Small intestine (tissue), 7 donors: ENCODE measurements at regions not wholly inside any gene's neighbourhood (a gene's known extent, or its start where the extent isn't known, plus 50 kb on each side); places are given as distances from the start of the nearest gene placed in this dataset.
A peak's percentile ranks its signal among the peaks of the same experiment; 100 is the strongest.
"Not testable (repeated sequence)": the region's sequence is repeated elsewhere in the genome, so short reads cannot be mapped to it uniquely, and the experiment has no call there.

Source experiments
- DNase-seq, 2 donors: peaks; one replicate each; pipeline versions ENCODE4 v3.0.0 to v3.0.0-alpha.2; 2013
- FAIRE-seq: peaks from 2 replicates; lab custom pipeline; 2012; peaks lifted over from hg19 to GRCh38; lab: Jason Lieb, UNC
- H3K27ac ChIP-seq, 3 donors: one replicate each; pipeline ENCODE4 v1.5.1; 2013; ENCODE audit warnings: low read length in 2 of 3, mild to moderate bottlenecking in 2 of 3, control low read depth in 1 of 3, inconsistent platforms in 1 of 3, low read depth in 1 of 3, moderate library complexity in 1 of 3
- H3K27me3 ChIP-seq, 3 donors: one replicate each; pipeline ENCODE4 v1.6.1; 2013; ENCODE audit warnings: low read length in 3 of 3, inconsistent platforms in 1 of 3; ENCODE audit not compliant: control insufficient read depth in 3 of 3, insufficient read depth in 3 of 3
- H3K36me3 ChIP-seq, 3 donors: one replicate each; pipeline ENCODE4 v1.6.1; 2013; ENCODE audit warnings: low read length in 3 of 3, inconsistent platforms in 1 of 3, low read depth in 1 of 3, mild to moderate bottlenecking in 1 of 3, moderate library complexity in 1 of 3; ENCODE audit not compliant: control insufficient read depth in 3 of 3, insufficient read depth in 2 of 3
- H3K4me1 ChIP-seq, 3 donors: one replicate each; pipeline ENCODE4 v1.6.1; 2013; ENCODE audit warnings: low read length in 2 of 3, inconsistent platforms in 1 of 3, low read depth in 1 of 3, mild to moderate bottlenecking in 1 of 3, moderate library complexity in 1 of 3; ENCODE audit not compliant: control insufficient read depth in 3 of 3, insufficient read depth in 2 of 3
- H3K4me3 ChIP-seq, 3 donors: one replicate each; pipeline ENCODE4 v1.5.1; 2013; ENCODE audit warnings: low read length in 3 of 3, control low read depth in 1 of 3, inconsistent platforms in 1 of 3, low read depth in 1 of 3, mild to moderate bottlenecking in 1 of 3, moderate library complexity in 1 of 3
- H3K9me3 ChIP-seq, 2 donors: one replicate each; pipeline ENCODE4 v1.6.1; 2013; ENCODE audit warnings: low read depth in 1 of 2, low read length in 1 of 2; ENCODE audit not compliant: control insufficient read depth in 2 of 2, insufficient read depth in 1 of 2
- WGBS, 3 donors: extraction: QIAGEN DNeasy Blood & Tissue Kit; methylation state at CpG; one replicate each; pipeline ENCODE4 v1.1.7; 2013; 5-methylcytosine and 5-hydroxymethylcytosine counted together
- donor health status: healthy with polysubstance abuse.
- donor health status: control.
- donor health status: control.
- donor health status: Bipolar disorder and iron deficiency.
- donor health status: healthy.

DNA sequence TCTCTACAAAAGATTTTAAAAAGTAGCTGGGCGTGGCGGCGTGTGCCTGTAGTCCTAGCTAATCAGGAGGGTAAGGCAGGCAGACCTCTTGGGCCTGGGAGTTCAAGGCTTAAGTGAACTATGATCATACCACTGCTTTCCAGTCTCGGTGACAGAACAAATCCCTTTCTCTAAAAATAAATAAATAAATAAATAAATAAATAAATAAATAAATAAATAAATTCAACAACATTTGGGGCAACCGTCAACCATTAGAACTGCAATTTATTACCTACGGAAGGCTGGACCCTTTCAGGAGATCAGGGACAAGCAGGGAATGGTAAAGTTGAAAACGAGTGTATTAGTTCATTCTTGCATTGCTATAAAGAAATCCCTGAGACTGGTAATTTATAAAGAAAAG is 136.2 kb upstream of the USP9X start:
- Histone ChIP-seq H3K9me3 (no peaks in the 10 kb centered on the region), H3K36me3 (no peaks in the 10 kb centered on the region), H3K4me3 (no peak overlapping the region), H3K27ac (no peak overlapping the region), H3K27me3 (no peaks in the 10 kb centered on the region), H3K4me1 (no peaks in the 10 kb centered on the region)
- no peak for FAIRE-seq
- DNase-seq: no peak
- 83 to 86% (median 84%) methylated on average over 7 of the region's 7 CpGs for WGBS, 3 donors

DNA sequence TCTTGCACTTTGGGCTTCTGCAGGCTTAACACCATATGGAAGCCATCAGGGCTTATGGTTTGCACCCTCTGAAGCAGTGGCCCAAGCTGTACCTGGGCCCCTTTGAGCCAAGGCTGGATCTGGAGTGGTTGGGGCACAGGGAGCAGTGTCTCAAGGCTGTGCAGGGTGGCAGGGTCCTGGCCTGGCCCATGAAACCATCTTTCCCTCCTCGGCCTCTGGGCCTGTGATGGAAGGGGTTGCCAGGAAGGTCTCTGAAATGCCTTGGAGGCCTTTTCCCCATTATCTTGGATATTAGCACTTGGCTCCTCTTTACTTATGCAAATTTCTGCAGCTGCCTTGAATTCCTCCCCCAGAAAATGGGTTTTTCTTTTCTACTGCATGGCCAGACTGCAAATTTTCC is 134.7 kb upstream of the USP9X start:
- no peak for FAIRE-seq

DNA sequence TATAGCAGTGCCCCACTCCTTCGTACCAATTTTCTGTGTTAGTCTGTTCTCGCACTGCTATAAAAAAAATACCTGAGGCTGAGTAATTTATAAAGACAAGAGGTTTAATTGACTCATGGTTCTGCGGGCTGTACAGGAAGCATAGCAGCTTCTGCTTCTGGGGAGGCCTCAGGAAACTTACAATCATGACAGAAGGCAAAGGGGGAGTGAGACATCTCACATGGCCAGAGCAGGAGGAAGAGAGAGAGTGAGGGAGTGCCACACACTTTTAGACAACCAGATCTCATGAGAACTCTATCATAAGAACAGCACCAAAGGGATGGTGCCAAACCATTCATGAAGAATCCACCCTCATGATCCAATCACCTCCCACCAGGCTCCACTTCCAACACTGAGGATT is 133.8 kb upstream of the USP9X start:
- not testable (repeated sequence) for FAIRE-seq

More for the DNA sequence above, 134.7 kb upstream of the USP9X start:
- WGBS, 3 donors: 38 to 100% methylated on average over 1 of the region's 1 CpG; no CpG with 5 or more reads in 1 of the 3 donors
- Histone ChIP-seq H3K4me3 (no peak overlapping the region), H3K4me1 (no peaks in the 10 kb centered on the region), H3K27me3 (no peaks in the 10 kb centered on the region), H3K9me3 (no peaks in the 10 kb centered on the region), H3K27ac (no peak overlapping the region), H3K36me3 (no peaks in the 10 kb centered on the region)
- DNase-seq: no peak

DNA sequence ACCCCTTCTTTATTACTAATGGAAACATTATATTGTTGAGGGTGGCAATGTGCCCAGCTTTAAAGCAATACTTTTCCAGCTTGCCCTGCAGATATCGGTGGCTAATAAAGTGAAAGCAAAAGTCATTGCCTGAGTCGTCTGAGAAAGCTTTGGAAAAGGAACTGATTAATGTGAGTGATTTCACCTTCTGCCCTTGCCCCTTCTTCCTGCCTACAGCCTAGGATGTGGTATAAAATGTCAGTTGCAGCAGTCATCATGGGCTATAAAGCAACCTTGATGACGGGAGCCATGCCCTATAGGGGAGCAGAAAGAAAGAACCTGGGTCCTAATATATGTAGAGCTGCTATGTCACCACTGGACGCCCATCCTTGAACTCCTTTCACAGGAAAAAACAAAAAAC is 132.4 kb upstream of the USP9X start:
- FAIRE-seq (no peak), DNase-seq (peak; percentile 23 to 69)
- H3K36me3 ChIP-seq: no peaks in the 10 kb centered on the region
- H3K4me1 ChIP-seq: no peaks in the 10 kb centered on the region
- peak overlapping the region in 1 of 3 donors; percentile 66 for H3K27ac ChIP-seq
- WGBS, 3 donors: 1 to 17% (median 10%) methylated on average over 4 of the region's 4 CpGs
- no peaks in the 10 kb centered on the region for H3K9me3 ChIP-seq
- no peaks in the 10 kb centered on the region for H3K27me3 ChIP-seq
- peak overlapping the region in 1 of 3 donors; percentile 17 for H3K4me3 ChIP-seq

More for the DNA sequence above, 133.8 kb upstream of the USP9X start:
- H3K27me3 ChIP-seq, H3K4me1 ChIP-seq, H3K27ac ChIP-seq, H3K9me3 ChIP-seq, DNase-seq, H3K36me3 ChIP-seq, H3K4me3 ChIP-seq: not testable (repeated sequence)
- WGBS, 3 donors: 74 to 80% (median 77%) methylated on average over 3 of the region's 3 CpGs

DNA sequence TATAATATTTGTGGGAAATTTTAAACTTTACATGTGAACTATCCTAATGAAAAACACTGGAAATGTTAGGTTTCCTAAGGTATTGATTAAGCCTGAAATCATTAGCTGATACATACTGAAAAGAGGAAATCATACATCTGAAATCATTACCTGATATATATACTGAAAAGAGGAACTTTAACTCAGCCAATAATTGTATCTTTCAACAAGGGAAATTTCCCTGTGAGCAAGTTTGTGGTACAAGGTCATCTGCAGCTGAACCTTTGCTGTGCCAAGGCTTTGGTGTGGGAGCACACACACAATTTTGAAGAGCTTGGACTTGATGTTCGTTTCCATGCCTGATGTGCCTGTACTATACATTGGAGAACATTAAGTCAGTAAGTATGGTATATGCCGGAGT is 131.9 kb upstream of the USP9X start:
- Histone ChIP-seq H3K36me3 (no peaks in the 10 kb centered on the region), H3K4me1 (no peaks in the 10 kb centered on the region), H3K27me3 (no peaks in the 10 kb centered on the region), H3K4me3 (no peak overlapping the region), H3K27ac (no peak overlapping the region), H3K9me3 (no peaks in the 10 kb centered on the region)
- WGBS, 3 donors: 66 to 84% (median 73%) methylated on average over 2 of the region's 2 CpGs
- DNase-seq: no peak
- FAIRE-seq: no peak

DNA sequence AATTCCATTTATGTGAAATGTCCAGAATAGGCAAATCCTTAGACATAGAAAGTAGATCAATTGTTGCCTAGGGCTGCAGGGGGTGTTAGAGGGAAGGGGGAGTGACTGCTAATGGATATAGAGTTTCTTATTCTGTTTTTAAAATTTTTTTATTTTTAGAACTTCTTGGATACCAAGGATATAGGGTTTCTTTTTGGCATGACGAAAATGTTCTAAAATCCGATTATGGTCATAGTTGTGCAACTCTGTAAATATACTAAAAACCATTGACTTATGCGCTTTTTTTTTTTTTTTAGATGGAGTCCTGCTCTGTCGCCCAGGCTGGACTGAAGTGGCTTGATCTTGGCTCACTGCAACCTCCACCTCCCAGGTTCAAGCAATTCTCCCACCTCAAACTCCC is 125.2 kb upstream of the USP9X start:
- H3K27me3 ChIP-seq: no peaks in the 10 kb centered on the region
- WGBS, 3 donors: 80 to 87% (median 83%) methylated on average over 3 to 4 of the region's 4 CpGs
- no peaks in the 10 kb centered on the region for H3K9me3 ChIP-seq
- DNase-seq: no peak
- H3K27ac ChIP-seq: no peak overlapping the region
- H3K4me1 ChIP-seq: no peaks in the 10 kb centered on the region
- H3K4me3 ChIP-seq: no peak overlapping the region
- H3K36me3 ChIP-seq: no peaks in the 10 kb centered on the region
- FAIRE-seq: no peak

DNA sequence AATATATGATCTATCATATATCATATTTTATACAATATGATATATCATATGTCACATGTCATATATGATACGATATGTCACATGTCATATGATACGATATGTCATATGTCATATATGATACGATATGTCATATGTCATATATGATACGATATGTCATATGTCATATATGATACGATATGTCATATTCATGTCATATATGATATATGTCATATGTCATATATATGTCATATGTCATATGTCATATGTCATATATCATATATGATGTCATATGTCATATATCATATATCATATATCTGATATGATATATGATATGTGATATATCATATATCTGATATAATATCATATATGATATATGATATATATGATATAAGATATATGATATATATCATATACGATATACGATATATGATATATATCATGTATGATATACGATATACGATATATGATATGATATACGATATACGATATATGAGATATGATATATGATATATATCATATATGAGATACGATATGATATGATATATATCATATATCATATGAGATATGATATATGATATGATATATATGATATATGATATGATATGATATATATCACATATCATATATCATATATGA is 122.3 kb upstream of the USP9X start:
- 89 to 94% (median 90%) methylated on average over 12 of the region's 12 CpGs for WGBS, 3 donors
- no peaks in the 10 kb centered on the region for H3K9me3 ChIP-seq
- H3K4me1 ChIP-seq: no peaks in the 10 kb centered on the region
- no peak for DNase-seq
- no peak overlapping the region for H3K4me3 ChIP-seq
- H3K27me3 ChIP-seq: no peaks in the 10 kb centered on the region
- FAIRE-seq: no peak
- H3K36me3 ChIP-seq: no peaks in the 10 kb centered on the region
- no peak overlapping the region for H3K27ac ChIP-seq

DNA sequence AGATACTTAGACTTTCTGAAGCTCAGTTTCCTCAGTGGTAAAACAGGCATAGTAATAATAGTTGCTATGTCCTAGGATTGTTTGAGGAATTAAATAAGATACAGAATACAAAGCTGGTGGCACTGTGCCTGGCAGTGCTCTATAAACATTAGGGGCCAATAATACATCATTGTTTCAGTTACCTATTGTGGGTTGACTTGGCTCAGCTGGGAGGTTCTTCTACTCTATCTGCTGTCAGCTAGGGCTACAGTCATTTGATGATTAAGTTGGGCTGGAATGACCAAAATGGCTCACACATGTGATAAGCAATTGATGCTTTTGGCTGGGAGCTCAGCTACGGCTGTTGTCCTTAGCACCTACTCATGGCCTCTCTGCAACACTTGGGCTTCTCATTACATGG is 121.2 kb upstream of the USP9X start:
- FAIRE-seq (no peak), DNase-seq (no peak)
- WGBS, 3 donors: 85 to 100% (median 89%) methylated on average over 1 of the region's 1 CpG
- Histone ChIP-seq H3K27me3 (no peaks in the 10 kb centered on the region), H3K4me3 (no peak overlapping the region), H3K36me3 (no peaks in the 10 kb centered on the region), H3K27ac (no peak overlapping the region), H3K4me1 (no peaks in the 10 kb centered on the region), H3K9me3 (no peaks in the 10 kb centered on the region)
